B cell (primary cell): ENCODE measurements at regions not wholly inside any gene's neighbourhood (a gene's known extent, or its start where the extent isn't known, plus 50 kb on each side); places are given as distances from the start of the nearest gene placed in this dataset.

ENCODE experiments used
- CTCF ChIP-seq: fragments of 200-600 bp; IDR thresholded peaks from one replicate; pipeline ENCODE4 v1.8.0; 2022; ENCODE audit warnings: antibody characterized with exemption, mild to moderate bottlenecking
- EZH2 ChIP-seq: IDR thresholded peaks from 2 replicates; pipeline ENCODE4 v1.6.1; 2012; ENCODE audit warnings: borderline replicate concordance, low read depth, mild to moderate bottlenecking, moderate library complexity, low read length; ENCODE audit not compliant: insufficient read depth, poor library complexity, severe bottlenecking

GRCh38 chr6:134714679-134715078, 235.2 kb downstream of the ALDH8A1 start:
- TF ChIP-seq CTCF (no peak), EZH2 (no peak)
